HG03139 (cell line): ENCODE measurements at regions not wholly inside any gene's neighbourhood (a gene's known extent, or its start where the extent isn't known, plus 50 kb on each side); places are given as distances from the start of the nearest gene placed in this dataset.
"Not testable (repeated sequence)": the region's sequence is repeated elsewhere in the genome, so short reads cannot be mapped to it uniquely, and the experiment has no call there.

Source experiments
- ATAC-seq: cut with Tn5 transposase; IDR thresholded peaks from one replicate; pipeline ENCODE4 v1.9.1; 2021; ENCODE audit not compliant: unreplicated experiment

DNA sequence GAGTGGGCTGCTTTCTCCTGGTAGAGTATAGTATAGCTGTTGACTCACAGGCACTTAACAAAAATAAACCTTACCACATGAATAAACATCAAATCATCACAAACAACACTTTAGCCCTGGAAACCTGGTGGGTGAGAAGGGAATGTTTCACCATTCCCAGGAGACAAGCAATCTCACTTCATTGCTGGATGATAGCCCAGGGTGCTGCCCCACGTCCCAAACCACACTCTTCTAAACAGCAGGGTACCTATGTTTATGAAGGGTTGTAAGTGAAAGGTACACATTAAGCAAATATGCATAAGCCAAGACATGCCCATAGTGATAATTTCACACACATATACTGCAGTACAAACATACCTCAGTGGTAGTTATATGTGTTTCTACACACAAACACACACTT, 276.2 kb downstream of the FGFR2 start:
- ATAC-seq, result no peak

DNA sequence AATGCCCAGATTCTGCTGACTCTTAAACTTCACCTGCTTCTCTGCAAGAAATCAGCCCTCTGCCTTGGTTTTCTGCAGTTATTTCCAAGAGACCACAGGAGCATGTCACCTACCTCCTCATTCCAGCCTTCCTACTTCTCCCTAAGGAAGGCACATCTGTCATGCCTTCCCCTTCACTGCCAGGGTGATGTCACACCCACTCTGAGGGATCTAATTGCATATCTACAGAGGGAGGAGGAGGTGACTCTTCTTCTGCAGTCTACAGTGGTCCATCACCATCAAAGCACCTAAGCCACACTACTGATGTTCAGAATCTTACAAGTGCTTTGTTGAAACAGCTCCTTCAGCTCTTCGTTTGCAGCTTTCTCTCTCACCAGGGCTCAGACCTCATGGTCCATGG, 275.5 kb downstream of the FGFR2 start:
- no peak for ATAC-seq

GRCh38 chr10:121323443-121323842, 274.8 kb downstream of the FGFR2 start:
- no peak for ATAC-seq

GRCh38 chr10:121324678-121325213, 273.5 kb downstream of the FGFR2 start:
- no peak for ATAC-seq

DNA sequence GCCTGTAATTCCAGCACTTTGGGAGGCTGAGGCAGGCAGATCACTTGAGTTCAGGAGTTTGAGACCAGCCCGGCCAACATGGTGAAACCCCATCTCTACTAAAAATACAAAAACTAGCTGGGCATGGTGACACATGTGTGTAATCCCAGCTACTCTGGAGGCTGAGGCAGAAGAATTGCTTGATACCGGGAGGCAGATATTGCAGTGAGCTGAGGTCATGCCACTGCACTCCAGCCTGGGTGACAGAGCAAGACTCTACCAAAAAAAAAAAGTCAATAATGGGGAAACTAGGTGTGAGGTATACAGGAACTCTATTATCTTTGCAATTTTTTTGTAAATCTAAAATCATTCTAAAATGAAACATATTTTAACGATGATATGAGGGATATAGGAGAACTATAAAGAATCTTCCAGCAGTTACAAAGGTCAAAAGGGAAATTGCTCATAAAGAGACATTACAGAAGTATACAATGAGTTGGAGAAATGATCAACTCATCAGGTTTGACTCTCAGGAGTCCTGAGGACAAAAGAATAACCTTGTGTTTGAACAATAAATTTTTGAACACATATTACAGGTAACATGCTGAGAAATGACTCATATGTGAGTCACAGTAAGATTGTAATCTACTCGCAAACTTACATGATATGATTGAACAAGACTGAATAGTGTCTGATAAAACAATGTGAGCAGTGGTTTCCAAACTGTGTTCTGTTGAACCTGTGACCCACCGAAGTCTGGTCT, 272.6 kb downstream of the FGFR2 start:
- ATAC-seq, result no peak

DNA sequence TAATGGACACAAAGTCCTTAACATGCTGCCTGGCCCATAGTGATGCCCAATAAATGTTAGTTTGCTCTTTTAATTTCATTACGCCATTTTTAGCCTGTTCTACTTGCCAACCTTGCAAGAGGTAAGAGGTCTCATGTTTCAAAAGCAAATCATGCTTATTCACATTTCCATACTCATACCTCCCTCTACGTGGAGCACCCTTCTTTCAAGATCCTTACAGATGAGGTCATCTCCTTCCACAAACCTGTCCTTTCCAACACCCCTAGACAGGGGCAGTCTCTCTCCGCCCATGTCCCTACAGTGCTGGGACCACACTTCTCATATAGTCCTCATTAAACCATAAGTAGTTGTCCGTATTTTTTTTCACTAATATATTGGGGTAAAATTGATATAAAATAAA, 271.3 kb downstream of the FGFR2 start:
- no peak for ATAC-seq

- no peak for ATAC-seq
Measured at GRCh38 chr10:121327727-121328126, 270.5 kb downstream of the FGFR2 start.

DNA sequence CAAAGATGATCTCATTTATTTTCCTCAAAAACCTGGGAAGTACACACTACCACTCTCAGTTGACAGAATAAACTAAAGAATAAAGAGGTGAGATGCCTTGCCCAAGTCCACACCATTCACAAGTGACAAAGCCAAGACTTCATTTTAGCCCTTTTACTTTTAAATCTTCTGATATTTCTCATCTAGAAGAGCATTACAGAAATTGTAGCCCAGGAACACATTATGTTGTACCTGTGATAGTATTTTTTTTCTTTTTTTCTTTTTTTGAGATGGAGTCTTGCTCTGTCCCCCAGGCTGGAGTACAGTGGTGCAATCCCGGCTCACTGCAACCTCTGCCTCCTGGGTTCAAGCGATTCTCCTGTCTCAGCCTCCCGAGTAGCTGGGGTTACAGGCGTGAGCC, 268.6 kb downstream of the FGFR2 start:
- ATAC-seq, result not testable (repeated sequence)

DNA sequence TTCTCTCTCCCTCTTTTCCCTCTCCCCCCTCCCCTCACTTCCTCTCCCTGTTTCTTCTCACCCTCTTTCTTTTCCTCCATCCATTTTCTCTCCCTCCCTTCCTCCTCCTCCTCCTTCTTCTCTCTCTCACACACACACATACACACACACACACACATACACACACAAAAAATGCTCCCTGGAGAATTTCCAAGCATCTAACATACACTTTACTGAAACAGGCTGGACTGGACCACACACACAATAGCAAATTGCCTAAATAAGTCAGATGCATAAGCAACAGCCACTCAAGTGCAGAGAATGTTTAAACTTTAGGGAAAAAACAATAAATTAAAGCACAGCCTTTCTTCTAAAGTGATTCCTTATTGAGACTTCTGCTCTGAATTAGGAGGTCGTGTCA, 267.7 kb downstream of the FGFR2 start:
- ATAC-seq, result no peak

DNA sequence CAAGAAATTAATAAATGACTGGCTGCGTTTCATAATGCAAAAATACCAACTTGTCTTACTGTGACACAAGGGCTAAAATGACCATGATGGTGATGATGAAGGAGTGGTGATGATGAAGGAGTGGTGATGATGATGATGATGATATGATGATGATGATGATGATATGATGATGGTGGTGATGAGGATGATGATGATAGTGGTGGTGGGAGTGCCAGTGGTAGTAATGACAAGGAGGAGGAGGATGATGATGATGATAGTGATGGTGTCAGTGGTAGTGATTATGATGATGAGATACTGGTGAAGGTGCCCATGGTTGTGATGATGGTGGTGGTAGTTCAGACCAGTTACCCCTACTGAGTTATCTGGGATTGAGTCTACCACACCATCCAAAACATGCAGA, 265.9 kb downstream of the FGFR2 start:
- ATAC-seq, result no peak

- no peak for ATAC-seq
Measured at GRCh38 chr10:121332829-121333765, 265.1 kb downstream of the FGFR2 start.

- ATAC-seq, result no peak
Measured at GRCh38 chr10:121335386-121335925, 262.8 kb downstream of the FGFR2 start.

GRCh38 chr10:121337427-121337826, 260.8 kb downstream of the FGFR2 start:
- ATAC-seq, result no peak

- no peak for ATAC-seq
Measured at GRCh38 chr10:121338206-121338980, 259.9 kb downstream of the FGFR2 start.

GRCh38 chr10:121339114-121339513, 259.1 kb downstream of the FGFR2 start:
- ATAC-seq, result no peak

- no peak for ATAC-seq
Measured at GRCh38 chr10:121340271-121340831, 257.9 kb downstream of the FGFR2 start.

DNA sequence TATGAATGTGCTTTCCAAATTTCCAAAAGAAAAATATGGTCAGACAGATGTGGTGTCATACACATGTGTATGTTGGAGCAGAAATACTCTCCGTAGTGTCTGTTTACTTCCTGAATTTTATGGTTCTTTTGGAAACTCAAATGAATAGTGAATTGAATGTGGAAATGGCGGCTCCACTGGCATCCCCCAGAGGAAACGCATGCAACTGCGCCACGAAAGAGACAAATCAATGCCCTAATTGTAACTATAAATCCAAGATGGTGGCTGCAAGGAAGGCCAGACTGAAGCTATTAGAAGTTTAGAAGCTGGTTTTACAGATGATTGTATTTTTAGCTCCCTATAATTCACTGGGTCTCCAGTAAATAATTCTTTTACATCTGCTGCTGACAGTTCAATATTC, 246.7 kb downstream of the FGFR2 start:
- ATAC-seq, result no peak

GRCh38 chr10:121352231-121352855, 245.9 kb downstream of the FGFR2 start:
- no peak for ATAC-seq

DNA sequence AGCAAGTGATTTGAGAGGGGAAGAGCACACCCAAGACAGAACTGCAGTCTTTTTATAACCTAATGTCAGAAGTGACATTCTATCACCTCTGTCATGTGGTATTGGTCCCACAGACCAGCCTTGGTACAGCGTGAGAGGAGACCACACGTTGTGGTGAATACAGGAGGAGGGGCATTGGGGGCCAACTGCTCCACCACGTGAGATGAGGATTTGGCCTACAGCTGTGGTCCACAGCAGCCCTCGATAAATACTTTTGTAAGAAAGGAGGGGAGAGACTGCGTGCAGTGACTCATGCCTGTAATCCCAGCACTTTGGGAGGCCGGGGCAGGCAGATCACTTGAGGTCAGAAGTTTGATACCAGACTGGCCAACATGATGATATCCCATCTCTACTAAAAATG, 243.1 kb downstream of the FGFR2 start:
- no peak for ATAC-seq

GRCh38 chr10:121356183-121356582, 242.1 kb downstream of the FGFR2 start:
- no peak for ATAC-seq
